ENCODE measurements at regions not wholly inside any gene's neighbourhood (a gene's known extent, or its start where the extent isn't known, plus 50 kb on each side); places are given as distances from the start of the nearest gene placed in this dataset.
A peak's percentile ranks its signal among the peaks of the same experiment; 100 is the strongest.

DNA sequence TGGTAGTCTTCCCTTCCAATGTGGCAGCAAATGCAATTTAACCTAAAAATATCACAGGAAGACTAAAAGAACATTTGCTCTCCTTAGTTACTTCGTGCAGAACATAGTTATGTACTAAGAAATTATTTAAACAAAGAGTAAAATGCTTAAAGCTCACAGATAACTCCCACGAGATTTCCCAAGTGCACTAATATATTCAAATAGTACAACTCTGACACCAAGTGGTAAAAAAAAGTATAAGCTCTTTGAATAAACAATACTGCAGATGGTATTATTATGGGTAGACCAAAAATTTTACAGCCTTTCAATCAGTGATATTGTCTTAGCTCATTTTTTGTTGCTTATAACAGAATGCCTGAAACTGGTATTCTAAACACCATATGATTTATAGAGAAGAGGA is 52.8 kb upstream of the FILIP1 start:
- peak; percentile 19 for DNase-seq (ENCODE audit: low spot score)

DNA sequence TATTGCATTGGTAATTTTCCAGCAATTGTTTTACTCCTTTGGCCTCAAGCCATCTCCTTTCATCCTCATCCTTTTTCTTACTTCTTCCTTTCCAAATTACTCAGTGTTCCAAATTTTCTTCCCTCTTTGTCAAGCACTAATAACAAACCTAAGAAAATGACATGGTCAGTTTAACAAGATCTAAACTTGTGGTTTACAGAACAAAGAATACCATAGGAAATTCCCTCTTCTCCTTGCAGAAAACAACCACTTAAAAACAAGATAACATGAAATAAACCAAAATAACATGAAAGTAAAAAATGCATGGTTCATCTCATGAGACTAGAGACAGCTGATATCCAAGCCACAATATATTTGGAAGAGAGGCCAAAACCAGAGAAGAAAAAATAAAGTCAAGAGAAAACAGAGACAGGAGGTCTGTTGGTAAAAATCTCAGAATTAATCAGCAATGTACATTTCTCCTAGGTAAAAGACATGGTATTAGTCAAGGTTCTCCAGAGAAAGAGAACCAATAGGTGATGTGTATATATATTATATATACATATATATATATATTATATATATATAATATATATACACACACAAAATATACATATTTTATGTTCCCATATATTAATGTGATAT is 51.0 kb upstream of the SENP6 start:
- peak; percentile 36 for DNase-seq (ENCODE audit: low spot score)

DNA sequence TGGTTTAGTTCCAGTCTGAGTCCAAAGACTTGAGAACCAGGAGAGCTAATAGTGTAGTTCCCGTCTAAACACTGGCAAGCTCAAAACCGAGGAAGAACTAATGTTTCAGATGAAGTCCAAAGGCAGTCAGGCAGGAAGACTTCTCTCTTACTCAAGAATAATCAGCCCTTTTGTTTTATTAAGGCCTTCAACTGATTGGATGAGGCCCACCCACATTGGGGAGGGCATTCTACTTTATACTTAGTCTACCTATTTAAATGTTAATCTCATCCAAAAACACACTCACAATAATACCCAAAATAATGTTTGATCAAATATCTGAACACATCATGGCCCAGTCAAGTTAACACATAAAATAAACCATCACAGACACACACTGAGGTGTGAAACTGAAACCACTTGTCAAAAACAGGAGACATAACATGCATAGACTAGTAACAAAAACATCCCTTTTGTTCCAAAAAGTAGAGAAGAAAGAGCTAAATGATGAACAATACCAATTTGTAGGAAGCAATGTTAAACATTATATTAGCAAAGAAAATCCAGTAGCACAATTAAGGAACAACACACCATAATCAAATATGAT is 50.2 kb upstream of the SENP6 start:
- peak; percentile 26 for DNase-seq (ENCODE audit: low spot score)
